PC-3 (cell line): ENCODE measurements at regions not wholly inside any gene's neighbourhood (a gene's known extent, or its start where the extent isn't known, plus 50 kb on each side); places are given as distances from the start of the nearest gene placed in this dataset.
A peak's percentile ranks its signal among the peaks of the same experiment; 100 is the strongest.

ENCODE experiments used
- ATAC-seq: fragments of 200-7000 bp; cut with Tn5 transposase; 2 replicates; pipeline ENCODE4 v1.9.1; 2020; ENCODE audit warnings: mild to moderate bottlenecking, moderate library complexity
- BruUV-seq: library from RNA; stranded (reverse); fragments of 400-500 nt; replicated peaks from 2 replicates; lab custom pipeline; 2021; lab: Mats Ljungman, UMichigan
- CTCF ChIA-PET: fragments of 300-600 bp; sonication (Branson Sonifier 250); formaldehyde crosslinking; loops from one replicate; lab custom pipeline; 2022; ENCODE audit warnings: antibody characterized with exemption; lab: Charles Lee
- POLR2A ChIA-PET: fragments of 300-600 bp; sonication (Branson Sonifier 250); formaldehyde crosslinking; loops from one replicate; lab custom pipeline; 2022; ENCODE audit warnings: antibody characterized with exemption; ENCODE audit not compliant: unreplicated experiment; lab: Charles Lee
- DNase-seq: peaks from one replicate; pipeline ENCODE4 v3.0.0-alpha.2; 2015
- H2AFZ ChIP-seq: fragments of 300-600 bp; sonication (generic); 2 replicates; pipeline ENCODE4 v1.6.0; 2016; ENCODE audit warnings: antibody characterized with exemption, low read length
- H3F3A ChIP-seq: fragments of 300-600 bp; sonication (generic); one replicate; pipeline ENCODE4 v1.6.0; 2017; ENCODE audit warnings: antibody characterized with exemption, low read length, control low read depth, mild to moderate bottlenecking; ENCODE audit not compliant: unreplicated experiment
- H3K27ac ChIP-seq: fragments of 300-600 bp; sonication (generic); 2 replicates; pipeline ENCODE4 v1.5.1; 2016; ENCODE audit warnings: mild to moderate bottlenecking, low read length
- H3K27me3 ChIP-seq: fragments of 300-600 bp; sonication (generic); 2 replicates; pipeline ENCODE4 v1.6.1; 2016; ENCODE audit warnings: low read length, mixed read lengths
- H3K36me3 ChIP-seq: fragments of 300-600 bp; sonication (generic); 2 replicates; pipeline ENCODE4 v1.6.1; 2016; ENCODE audit warnings: low read depth, mixed run types, low read length, mixed read lengths
- H3K4me1 ChIP-seq: fragments of 300-600 bp; sonication (generic); 2 replicates; pipeline ENCODE4 v1.5.1; 2016; ENCODE audit warnings: low read length; ENCODE audit not compliant: insufficient read depth
- H3K4me2 ChIP-seq: fragments of 300-600 bp; sonication (generic); 2 replicates; pipeline ENCODE4 v1.6.0; 2016; ENCODE audit warnings: low read length
- H3K4me3 ChIP-seq: fragments of 300-600 bp; sonication (generic); 2 replicates; pipeline ENCODE4 v1.5.1; 2016; ENCODE audit warnings: mild to moderate bottlenecking, low read length, mixed read lengths
- H3K79me2 ChIP-seq: fragments of 300-600 bp; sonication (generic); 2 replicates; pipeline ENCODE4 v1.6.1; 2017; ENCODE audit warnings: low read length, mixed read lengths
- H3K9ac ChIP-seq: fragments of 300-600 bp; sonication (generic); 2 replicates; pipeline ENCODE4 v1.6.0; 2016; ENCODE audit warnings: mild to moderate bottlenecking, low read length
- H3K9me2 ChIP-seq: fragments of 300-600 bp; sonication (generic); replicated peaks from 2 replicates; pipeline ENCODE4 v1.6.1; 2016; ENCODE audit warnings: mixed run types, low read length, mixed read lengths
- H3K9me3 ChIP-seq: fragments of 300-600 bp; sonication (generic); 2 replicates; pipeline ENCODE4 v1.6.1; 2016; ENCODE audit warnings: low read length, mixed read lengths
- H4K20me1 ChIP-seq: fragments of 300-600 bp; sonication (generic); 2 replicates; pipeline ENCODE4 v1.6.1; 2016; ENCODE audit warnings: low read length, mixed read lengths
- CTCF ChIP-seq: fragments of 300-600 bp; sonication (generic); conservative IDR thresholded peaks from 2 replicates; pipeline ENCODE4 v1.5.1; 2017; ENCODE audit warnings: antibody characterized with exemption, low read depth, mild to moderate bottlenecking, low read length
- EZH2 ChIP-seq: fragments of 300-600 bp; sonication (generic); IDR thresholded peaks from one replicate; pipeline ENCODE4 v1.6.1; 2017; ENCODE audit warnings: antibody characterized with exemption, mild to moderate bottlenecking, low read length; ENCODE audit not compliant: unreplicated experiment
- EZH2phosphoT487 ChIP-seq: fragments of 300-600 bp; sonication (generic); IDR thresholded peaks from 2 replicates; pipeline ENCODE4 v1.6.1; 2018; ENCODE audit warnings: mild to moderate bottlenecking, antibody characterized with exemption, low read length, borderline replicate concordance
- intact Hi-C: fragments of 100-400 bp; cut with micrococcal nuclease; formaldehyde crosslinking; loops from 2 replicates; pipeline ENCODE4 v1.9.0; 2023

- Histone ChIP-seq H2AFZ (no peak overlapping the region), H3K9me3 (no peaks in the 10 kb centered on the region), H3K9me2 (no peaks in the 10 kb centered on the region), H3K27me3 (0 out of 2 replicates have a peak, but pooled peaks cover 34% of the 10 kb centered on the region), H4K20me1 (no peaks in the 10 kb centered on the region), H3K4me3 (no peak overlapping the region), H3K27ac (no peak overlapping the region), H3K79me2 (no peaks in the 10 kb centered on the region), H3K4me1 (no peaks in the 10 kb centered on the region), H3K4me2 (no peak overlapping the region), H3K36me3 (no peaks in the 10 kb centered on the region), H3K9ac (no peak overlapping the region), H3F3A (no peaks in the 10 kb centered on the region)
- BruUV-seq, result no TSS peak
- ChIA-PET CTCF (no interaction called here), POLR2A (no interaction called here)
- no peak for TF ChIP-seq EZH2
- no peak for TF ChIP-seq CTCF
- no peak for TF ChIP-seq EZH2phosphoT487
- ATAC-seq, result no peak
- intact Hi-C loops, result no loop called here
- no peak for DNase-seq
These were observed 435.3 kb downstream of the GATA3 start for GRCh38 chr10:8489823-8490222.

GRCh38 chr10:8498290-8498689 is 443.8 kb downstream of the GATA3 start:
- intact Hi-C loops, result no loop called here
- Histone ChIP-seq H3K4me2 (no peak overlapping the region), H3K9me3 (no peaks in the 10 kb centered on the region), H3K36me3 (no peaks in the 10 kb centered on the region), H3K4me1 (no peaks in the 10 kb centered on the region), H3K27me3 (peaks cover 14% of the 10 kb centered on the region; the same call in 1 of the 2 replicates), H3K9ac (no peak overlapping the region), H2AFZ (no peak overlapping the region), H3F3A (no peaks in the 10 kb centered on the region), H3K27ac (no peak overlapping the region), H4K20me1 (no peaks in the 10 kb centered on the region), H3K79me2 (no peaks in the 10 kb centered on the region), H3K9me2 (no peaks in the 10 kb centered on the region), H3K4me3 (no peak overlapping the region)
- no TSS peak for BruUV-seq
- ChIA-PET CTCF (no interaction called here), POLR2A (no interaction called here)
- ATAC-seq (no peak), DNase-seq (no peak)
- no peak for TF ChIP-seq EZH2
- TF ChIP-seq EZH2phosphoT487, result no peak
- TF ChIP-seq CTCF, result no peak

- ChIA-PET CTCF (no interaction called here), POLR2A (no interaction called here)
- DNase-seq, result no peak
- Histone ChIP-seq H4K20me1 (no peaks in the 10 kb centered on the region), H3K9ac (no peak overlapping the region), H3K27me3 (peaks cover 19% of the 10 kb centered on the region; the same call in 1 of the 2 replicates), H3K36me3 (no peaks in the 10 kb centered on the region), H3K9me3 (no peaks in the 10 kb centered on the region), H3K27ac (0 out of 2 replicates have a peak overlapping the region, but pooled peaks have one; percentile 36), H3K9me2 (no peaks in the 10 kb centered on the region), H3K79me2 (no peaks in the 10 kb centered on the region), H3F3A (no peaks in the 10 kb centered on the region), H3K4me3 (no peak overlapping the region), H3K4me1 (no peaks in the 10 kb centered on the region), H3K4me2 (no peak overlapping the region), H2AFZ (no peak overlapping the region)
- no peak for TF ChIP-seq CTCF
- no peak for TF ChIP-seq EZH2
- TF ChIP-seq EZH2phosphoT487, result no peak
- intact Hi-C loops, result no loop called here
- BruUV-seq, result no TSS peak
- ATAC-seq, result no peak
These were observed 444.4 kb downstream of the GATA3 start for GRCh38 chr10:8498881-8499280.
